ENCODE measurements at regions not wholly inside any gene's neighbourhood (a gene's known extent, or its start where the extent isn't known, plus 50 kb on each side); places are given as distances from the start of the nearest gene placed in this dataset.

DNA sequence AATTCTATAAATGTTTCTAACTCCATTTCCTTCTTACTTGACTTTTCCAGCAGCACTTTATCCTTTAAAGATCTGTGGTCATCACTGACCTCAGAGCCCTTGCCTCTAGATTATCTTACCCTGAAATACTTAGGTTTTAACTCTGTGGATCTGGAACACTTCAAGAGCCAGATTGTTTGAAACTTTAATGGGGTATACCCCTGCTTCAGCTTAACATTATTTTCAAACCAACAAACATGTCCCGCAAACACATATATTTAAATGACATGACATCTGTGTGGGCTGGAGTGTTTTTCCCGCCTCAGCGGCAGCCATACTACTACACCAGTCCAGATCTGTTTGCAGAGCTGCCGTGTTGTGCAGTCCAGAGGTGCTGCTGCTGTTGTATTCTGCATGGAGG is 252.0 kb upstream of the TPM1 start:
- no peak for DNase-seq

- DNase-seq = no peak
Observed at GRCh38 chr15:62791694-62792093, 250.9 kb upstream of the TPM1 start.

DNA sequence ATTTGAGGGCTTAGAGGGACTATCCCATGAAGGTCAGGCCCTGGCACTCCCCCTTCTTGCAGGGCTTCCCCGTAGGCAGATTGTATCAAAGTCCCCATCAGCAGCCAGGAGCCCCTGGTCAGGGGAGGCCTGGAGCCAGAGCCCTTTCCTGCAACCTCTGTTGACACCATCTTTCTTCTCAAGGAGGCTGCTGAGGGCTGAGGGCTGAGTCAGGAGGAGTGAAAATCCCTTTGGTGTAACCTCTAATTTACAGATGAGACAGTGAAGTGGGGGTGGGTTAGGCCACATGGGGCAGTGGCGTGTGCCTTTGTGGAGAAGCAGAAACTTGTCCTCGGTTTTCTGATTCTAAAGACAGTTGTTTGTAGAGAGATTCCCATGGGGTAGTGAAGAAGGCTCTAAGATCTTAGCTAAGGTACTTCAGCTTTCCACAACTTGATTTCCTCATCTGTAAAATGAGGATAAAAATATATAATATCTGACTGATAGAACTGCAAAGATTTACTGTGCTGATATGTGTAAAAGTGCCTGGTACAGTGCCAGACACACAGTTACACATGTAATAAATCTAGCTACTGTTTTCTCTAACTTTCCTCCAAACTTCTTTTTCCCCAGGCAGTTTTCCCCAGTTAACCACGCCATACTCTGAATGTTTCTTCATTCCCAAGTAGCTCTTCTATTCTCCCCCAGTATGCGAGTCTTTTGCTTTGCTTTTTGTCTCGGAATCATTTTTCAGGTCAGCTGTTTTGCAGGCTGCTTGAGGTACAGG is 249.4 kb upstream of the TPM1 start:
- DNase-seq = no peak

DNA sequence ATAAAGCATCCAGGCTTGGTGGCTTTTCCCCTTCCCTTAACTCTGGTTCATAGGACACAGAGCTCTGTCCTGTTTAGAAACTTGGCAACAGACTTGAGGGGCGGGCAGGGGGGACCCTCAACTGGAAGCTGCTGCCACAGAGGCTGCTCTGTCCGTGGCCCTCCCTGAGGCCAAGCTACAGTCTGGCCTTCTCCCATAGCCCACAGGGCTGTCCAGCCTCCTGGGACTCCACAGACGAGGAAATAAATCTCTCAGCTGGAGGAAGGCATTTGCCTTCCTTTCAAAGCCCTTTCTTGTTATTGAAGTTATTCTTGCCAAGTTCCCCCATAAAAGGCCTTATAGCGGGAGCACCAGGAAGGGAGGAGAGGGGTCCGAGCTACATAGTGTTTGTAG is 248.8 kb upstream of the TPM1 start:
- no peak for DNase-seq

- DNase-seq = no peak
Observed at GRCh38 chr15:62795171-62795570, 247.4 kb upstream of the TPM1 start.

DNA sequence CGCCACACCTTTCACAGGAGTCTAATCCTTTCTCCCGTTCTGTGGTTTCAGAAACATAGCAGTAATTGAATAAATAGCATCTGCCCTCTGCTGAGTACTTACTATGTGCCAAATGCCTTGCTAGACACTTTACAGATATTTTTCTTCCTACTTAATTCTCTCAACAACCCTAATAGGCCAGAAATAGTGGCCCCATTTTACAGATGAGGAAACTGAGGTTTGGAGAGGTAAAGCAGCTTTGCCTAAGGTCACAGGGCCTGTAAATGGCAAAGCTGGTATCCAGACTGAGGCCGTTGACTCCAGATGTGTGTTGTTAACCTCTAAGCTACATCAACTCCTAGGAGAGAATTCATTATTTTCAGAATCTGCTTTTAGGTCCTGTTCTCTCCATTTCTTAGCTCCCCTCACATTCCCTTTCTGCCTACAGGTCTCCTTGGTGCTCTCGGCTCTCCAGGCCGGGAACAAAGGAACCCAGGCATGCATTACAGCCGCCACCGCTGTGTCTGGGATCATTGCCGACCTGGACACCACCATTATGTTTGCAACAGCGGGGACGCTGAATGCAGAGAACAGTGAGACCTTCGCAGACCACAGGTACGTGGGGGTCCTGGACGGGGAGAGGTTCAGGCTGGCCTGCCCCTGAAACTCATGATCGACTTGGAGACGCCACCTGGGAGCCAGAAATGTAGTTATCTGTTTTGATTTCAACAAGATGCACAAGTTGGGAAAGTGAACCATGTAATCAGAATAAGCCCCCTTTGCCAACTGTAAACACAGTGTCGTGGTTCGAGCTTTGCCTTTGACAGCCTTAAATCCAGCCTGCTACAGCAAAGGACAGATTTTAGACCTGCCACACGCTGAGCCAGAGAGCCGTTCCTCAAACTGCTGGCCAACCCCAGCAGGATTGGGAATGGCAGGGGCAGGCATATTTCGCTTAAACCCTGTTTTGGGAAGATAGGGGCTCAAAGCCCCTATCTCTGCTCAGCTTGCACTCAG is 246.5 kb upstream of the TPM1 start:
- no peak for DNase-seq

- DNase-seq = no peak
Observed at GRCh38 chr15:62797171-62797570, 245.4 kb upstream of the TPM1 start.

DNA sequence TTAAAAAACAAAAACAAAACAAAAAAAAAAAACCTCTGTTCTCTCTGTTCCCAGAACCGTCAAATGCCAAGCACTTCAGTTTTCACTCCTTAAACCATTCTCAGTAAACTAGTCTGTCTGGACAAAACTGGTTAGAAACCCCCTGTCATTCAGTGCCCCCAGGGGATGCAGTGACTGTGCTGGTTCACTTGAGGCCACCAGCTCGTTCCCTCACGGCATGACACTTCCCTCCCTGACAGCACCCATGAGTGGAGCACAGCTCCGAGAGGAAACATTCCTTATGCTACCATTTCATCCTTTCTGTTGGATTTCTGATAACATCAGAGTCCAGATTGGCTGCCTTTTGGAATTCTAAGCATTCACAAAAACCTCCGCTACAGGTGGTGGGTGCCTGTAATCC is 244.0 kb upstream of the TPM1 start:
- no peak for DNase-seq

DNA sequence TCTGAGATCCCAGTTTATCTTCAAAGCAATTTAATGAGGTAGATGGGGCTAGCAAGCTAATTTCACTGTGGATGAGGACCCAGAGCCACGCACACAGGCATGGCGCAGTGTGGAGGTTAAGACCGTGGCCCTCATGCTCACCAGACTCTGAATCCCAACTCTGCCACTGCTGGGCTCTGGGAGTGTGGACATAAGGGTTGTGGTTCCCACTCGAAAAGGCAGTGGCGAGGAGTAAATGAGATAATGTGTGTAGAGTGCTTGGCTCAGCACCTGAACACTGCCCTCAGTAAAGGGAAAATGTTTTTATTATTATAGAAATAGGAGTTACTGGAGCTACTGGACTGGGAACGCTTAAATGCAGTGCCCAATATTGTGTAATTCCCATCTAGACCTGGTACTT is 243.5 kb upstream of the TPM1 start:
- DNase-seq = no peak

- no peak for DNase-seq
Observed at GRCh38 chr15:62799919-62800318, 242.6 kb upstream of the TPM1 start.

- no peak for DNase-seq
Observed at GRCh38 chr15:62802612-62803011, 239.9 kb upstream of the TPM1 start.

DNA sequence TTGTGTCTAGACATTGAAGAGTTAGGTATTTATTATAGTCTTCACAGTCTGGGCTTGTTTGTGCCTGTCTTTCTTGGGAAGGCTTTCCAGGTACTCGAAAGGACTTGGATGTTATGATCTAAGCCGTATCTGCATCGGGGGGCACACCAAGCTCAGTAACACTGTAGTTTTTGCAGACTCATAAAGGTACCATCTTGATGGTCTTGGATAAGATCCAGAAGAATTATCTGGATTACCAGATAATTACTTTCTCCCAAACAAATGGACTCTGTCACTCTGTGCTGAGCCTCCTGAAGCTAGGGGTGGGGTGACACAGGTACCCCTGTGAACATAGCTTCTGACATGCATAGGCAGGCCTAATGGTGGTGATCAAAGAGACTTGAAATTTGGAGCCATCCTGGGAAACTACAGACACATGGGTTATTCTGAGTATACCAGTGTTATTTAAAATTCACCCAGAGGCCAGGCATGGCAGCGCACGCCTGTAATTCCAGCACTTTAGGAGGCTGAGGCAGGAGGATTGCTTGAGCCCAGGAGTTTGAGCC is 238.6 kb upstream of the TPM1 start:
- peak; percentile 52 for DNase-seq

- DNase-seq = no peak
Observed at GRCh38 chr15:62805502-62805901, 237.0 kb upstream of the TPM1 start.

DNA sequence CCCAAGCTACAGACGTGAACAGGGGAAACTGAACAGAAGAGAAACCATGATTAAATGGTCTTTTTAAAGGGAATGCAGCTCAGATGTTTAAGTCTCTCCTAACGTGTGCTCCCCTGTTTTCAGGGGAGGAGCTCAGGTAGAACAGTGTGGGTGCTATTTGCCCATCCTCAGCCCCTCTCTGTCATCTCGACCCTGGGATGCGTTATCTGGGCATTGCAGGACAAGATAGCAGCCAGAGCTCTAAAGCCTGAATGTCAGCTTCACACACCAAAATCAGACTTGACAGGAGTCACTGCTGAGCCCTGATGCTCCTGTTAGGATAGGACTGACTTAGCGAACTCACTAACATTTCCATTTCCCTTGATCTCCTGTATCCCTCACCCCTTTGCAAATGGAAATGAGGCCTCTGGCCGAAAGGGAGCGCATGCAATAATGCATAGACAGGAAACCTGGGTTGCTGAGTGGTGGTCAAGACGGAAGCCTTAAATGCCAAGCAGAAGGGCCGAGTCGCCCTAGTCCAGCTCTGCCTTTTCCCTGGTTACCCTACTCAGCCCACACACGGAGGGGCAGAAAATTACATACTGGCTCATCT is 234.9 kb upstream of the TPM1 start:
- no peak for DNase-seq

- DNase-seq = no peak
Observed at GRCh38 chr15:62809115-62809967, 233.2 kb upstream of the TPM1 start.

DNA sequence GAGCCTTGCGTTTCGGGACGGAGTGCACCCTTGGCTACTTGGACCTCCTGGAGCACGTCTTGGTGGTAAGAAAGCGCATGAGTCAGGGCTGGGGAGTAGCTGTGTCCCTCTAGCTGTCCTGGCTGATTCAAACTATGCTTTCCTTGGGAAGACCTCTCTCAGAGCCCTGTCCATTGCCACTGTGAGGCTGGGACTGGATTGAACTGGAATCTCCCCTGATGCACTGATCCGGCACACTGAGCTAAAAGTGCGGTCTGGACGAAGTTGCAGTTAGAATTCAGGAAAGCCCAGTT is 232.6 kb upstream of the TPM1 start:
- no peak for DNase-seq

- no peak for DNase-seq
Observed at GRCh38 chr15:62812515-62812835, 230.1 kb upstream of the TPM1 start.

- DNase-seq = no peak
Observed at GRCh38 chr15:62816342-62817069, 226.0 kb upstream of the TPM1 start.

DNA sequence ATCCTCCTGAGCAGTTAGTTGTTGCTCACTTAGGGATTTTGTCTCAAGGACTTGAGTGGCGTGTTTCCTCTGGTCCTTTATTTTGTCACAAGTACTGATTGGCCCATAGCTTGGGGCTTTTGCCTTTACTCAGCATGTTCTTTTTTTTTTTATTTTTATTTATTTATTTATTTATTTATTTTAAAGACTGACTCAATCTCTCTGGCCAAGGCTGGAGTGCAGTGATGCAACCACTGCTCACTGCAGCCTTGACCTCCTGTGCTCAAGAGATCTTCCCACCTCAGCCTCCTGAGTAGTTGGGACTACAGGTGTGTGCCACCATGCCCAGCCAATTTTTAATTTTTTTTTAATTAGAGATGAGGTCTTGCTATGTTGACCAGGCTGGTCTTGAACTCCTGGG is 223.9 kb upstream of the TPM1 start:
- no peak for DNase-seq

DNA sequence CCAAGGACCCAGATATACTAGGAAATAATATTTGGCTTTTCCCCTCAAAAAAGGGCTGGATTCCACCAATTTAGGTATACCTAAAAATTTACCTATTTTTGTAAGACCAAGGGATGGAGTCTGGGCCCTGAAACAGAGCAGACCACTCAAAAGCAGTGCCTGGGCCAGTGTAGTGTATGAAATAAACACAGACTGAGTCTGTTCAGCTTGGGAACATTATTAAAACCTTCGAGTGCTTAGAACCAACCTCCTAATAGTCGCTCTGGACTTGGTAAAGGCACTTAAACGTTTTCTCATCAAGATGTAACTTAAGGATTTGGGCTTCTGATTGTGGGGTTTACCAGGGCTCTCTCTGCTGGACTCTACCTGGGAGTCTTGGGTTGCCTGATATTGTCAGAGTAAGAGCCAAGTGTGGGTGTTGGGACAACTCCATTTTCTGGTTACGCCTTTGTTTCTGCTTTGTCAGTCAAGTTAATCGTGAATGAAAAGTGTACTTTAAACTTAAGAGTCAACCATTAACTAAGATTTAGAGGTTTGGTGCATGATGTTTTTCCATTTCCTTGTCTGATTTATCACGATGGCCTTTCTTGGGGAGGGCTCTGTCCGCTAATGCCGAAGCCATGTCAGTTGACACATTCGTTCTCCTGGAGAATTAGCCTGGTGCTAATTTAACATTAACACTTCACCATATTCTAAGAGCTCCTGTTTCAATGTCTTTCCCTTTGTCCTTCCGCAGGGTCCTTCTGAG is 221.0 kb upstream of the TPM1 start:
- no peak for DNase-seq

GRCh38 chr15:62822228-62822627 is 220.3 kb upstream of the TPM1 start:
- no peak for DNase-seq
